ENCODE measurements at regions not wholly inside any gene's neighbourhood (a gene's known extent, or its start where the extent isn't known, plus 50 kb on each side); places are given as distances from the start of the nearest gene placed in this dataset.

GRCh38 chr2:14344355-14344754, 288.2 kb upstream of the LRATD1 start:
- TF ChIP-seq POLR2A (IDR thresholded peaks at IDR 0.05) (no peak), CTCF (IDR thresholded peaks at IDR 0.05) (no peak)

All from testis (tissue), 2 donors.